ENCODE measurements at regions not wholly inside any gene's neighbourhood (a gene's known extent, or its start where the extent isn't known, plus 50 kb on each side); places are given as distances from the start of the nearest gene placed in this dataset.
A peak's percentile ranks its signal among the peaks of the same experiment; 100 is the strongest.
"Not testable (repeated sequence)": the region's sequence is repeated elsewhere in the genome, so short reads cannot be mapped to it uniquely, and the experiment has no call there.

GRCh38 chr6:3966426-3966825 is 112.5 kb downstream of the FAM217A start:
- DNase-seq = no peak
- Histone ChIP-seq H3K4me1 (no peaks in the 10 kb centered on the region), H3K36me3 (no peaks in the 10 kb centered on the region), H3K27me3 (replicated peaks in 1 of 7) (no peaks in the 10 kb centered on the region), H3K4me3 (no peak overlapping the region), H3K27ac (no peak overlapping the region), H3K9me3 (no peaks in the 10 kb centered on the region)
- TF ChIP-seq CTCF (IDR thresholded peaks at IDR 0.05 in 8 of 11, conservative IDR thresholded peaks at IDR 0.05 in 3 of 11) = no peak
- WGBS, 5 donors = 61 to 92% (median 78%) methylated on average over 9 of the region's 9 CpGs
- intact Hi-C loops (cut with DNase I; ENCODE audit: low total_unique reads) = no loop called here

GRCh38 chr6:3970097-3970496 is 108.8 kb downstream of the FAM217A start:
- H3K4me1 ChIP-seq = no peaks in the 10 kb centered on the region
- H3K27me3 ChIP-seq (replicated peaks in 1 of 7) = no peaks in the 10 kb centered on the region
- no peak for DNase-seq
- no peak overlapping the region for H3K4me3 ChIP-seq
- intact Hi-C loops (cut with DNase I; ENCODE audit: low total_unique reads) = loop anchor here (10.0 kb wide), 1 partner anchor 695 kb away; no protein-coding TSS in a partner anchor
- no peak overlapping the region for H3K27ac ChIP-seq
- TF ChIP-seq CTCF (IDR thresholded peaks at IDR 0.05 in 8 of 11, conservative IDR thresholded peaks at IDR 0.05 in 3 of 11) (no peak), POLR2AphosphoS5 (IDR thresholded peaks at IDR 0.05) (no peak), POLR2A (IDR thresholded peaks at IDR 0.05) (no peak)
- no peaks in the 10 kb centered on the region for H3K9me3 ChIP-seq
- 87 to 97% (median 93%) methylated on average over 5 of the region's 5 CpGs for WGBS, 5 donors
- H3K36me3 ChIP-seq = no peaks in the 10 kb centered on the region

- 87 to 100% (median 98%) methylated on average over 3 of the region's 3 CpGs for WGBS, 5 donors
- DNase-seq; H3K27me3 ChIP-seq (replicated peaks in 1 of 7); H3K4me1 ChIP-seq; H3K4me3 ChIP-seq; H3K9me3 ChIP-seq; H3K27ac ChIP-seq; H3K36me3 ChIP-seq: not testable (repeated sequence)
- intact Hi-C loops (cut with DNase I; ENCODE audit: low total_unique reads) = loop anchor here (10.0 kb wide), 1 partner anchor 698 kb away; no protein-coding TSS in a partner anchor
Observed at GRCh38 chr6:3973152-3973551, 105.8 kb downstream of the FAM217A start.

DNA sequence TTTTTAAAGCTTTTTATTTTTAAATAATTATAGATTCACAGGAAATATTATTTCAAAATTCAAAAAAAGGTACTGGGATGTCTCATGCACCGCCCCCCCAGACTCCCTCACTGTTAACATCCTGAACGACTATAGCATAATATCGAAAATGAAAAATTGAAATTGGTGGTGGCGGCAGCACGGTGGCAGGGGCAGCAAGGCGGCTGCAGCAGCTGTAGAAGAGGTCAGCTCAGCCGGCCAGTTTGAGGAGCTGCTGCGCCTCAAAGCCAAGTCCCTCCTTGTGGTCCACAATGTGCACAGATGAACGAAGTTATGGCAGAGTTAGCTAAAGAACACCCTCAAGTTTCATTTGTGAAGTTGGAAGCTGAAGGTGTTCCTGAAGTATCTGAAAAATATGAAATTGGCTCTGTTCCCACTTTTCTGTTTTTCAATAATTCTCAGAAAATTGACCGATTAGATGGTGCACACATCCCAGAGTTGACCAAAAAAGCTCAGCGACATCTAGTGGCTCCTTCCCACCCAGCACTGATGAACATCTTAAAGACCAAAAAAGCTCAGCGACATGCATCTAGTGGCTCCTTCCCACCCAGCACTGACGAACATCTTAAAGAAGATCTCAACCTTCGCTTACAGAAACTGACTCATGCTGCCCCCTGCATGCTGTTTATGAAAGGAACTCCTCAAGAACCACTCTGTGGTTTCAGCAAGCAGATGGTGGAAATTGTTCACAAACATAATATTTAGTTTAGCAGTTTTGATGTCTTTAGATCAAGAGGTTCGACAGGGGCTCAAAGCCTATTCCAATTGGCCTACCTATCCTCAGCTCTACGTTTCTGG is 100.8 kb downstream of the FAM217A start:
- 38 to 50% (median 39%) methylated on average over 16 of the region's 16 CpGs for WGBS, 5 donors
- peaks cover 0 to 11% (median 5%) of the 10 kb centered on the region in 6 donors for H3K4me1 ChIP-seq
- intact Hi-C loops (cut with DNase I; ENCODE audit: low total_unique reads) = loop anchor here (10.0 kb wide), 1 partner anchor 703 kb away; no protein-coding TSS in a partner anchor

GRCh38 chr6:3978966-3979365 is 100.0 kb downstream of the FAM217A start:
- not testable (repeated sequence) for DNase-seq; H3K27me3 ChIP-seq (replicated peaks in 1 of 7); H3K27ac ChIP-seq; H3K9me3 ChIP-seq; H3K36me3 ChIP-seq; H3K4me3 ChIP-seq
- 92 to 98% (median 92%) methylated on average over 1 of the region's 1 CpG for WGBS, 5 donors
- H3K4me1 ChIP-seq = peaks cover 0 to 11% (median 5%) of the 10 kb centered on the region in 6 donors
- intact Hi-C loops (cut with DNase I; ENCODE audit: low total_unique reads) = loop anchor here (10.0 kb wide), 1 partner anchor 704 kb away; no protein-coding TSS in a partner anchor

More for the DNA sequence above, 100.8 kb downstream of the FAM217A start:
- Histone ChIP-seq H3K4me3 (no peak overlapping the region), H3K36me3 (peaks cover 0 to 10% (median 0%) of the 10 kb centered on the region in 6 donors), H3K9me3 (peaks cover 0 to 5% (median 0%) of the 10 kb centered on the region in 8 donors), H3K27ac (no peak overlapping the region), H3K27me3 (replicated peaks in 1 of 7) (no peaks in the 10 kb centered on the region)
- TF ChIP-seq CTCF (IDR thresholded peaks at IDR 0.05 in 8 of 11, conservative IDR thresholded peaks at IDR 0.05 in 3 of 11) (peak in 10 of 11 experiments; percentile 25 to 74 (median 52)), POLR2A (IDR thresholded peaks at IDR 0.05) (no peak), POLR2AphosphoS5 (IDR thresholded peaks at IDR 0.05) (no peak)
- DNase-seq = no peak
